WTC11 (cell line): ENCODE measurements at regions not wholly inside any gene's neighbourhood (a gene's known extent, or its start where the extent isn't known, plus 50 kb on each side); places are given as distances from the start of the nearest gene placed in this dataset.

Source experiments
- ATAC-seq: fragments of 200-7000 bp; cut with Tn5 transposase; 2 replicates; pipeline ENCODE4 v1.10.0; 2021; ENCODE audit warnings: mild to moderate bottlenecking, moderate library complexity
- CTCF ChIA-PET: fragments of 300-600 bp; sonication (Branson Sonifier 250); formaldehyde crosslinking; loops from one replicate; lab custom pipeline; 2021; ENCODE audit warnings: antibody characterized with exemption; lab: Charles Lee
- POLR2A ChIA-PET: fragments of 350-600 bp; sonication (Branson Sonifier 250); formaldehyde crosslinking; loops from one replicate; lab custom pipeline; 2021; ENCODE audit warnings: antibody characterized with exemption; lab: Charles Lee
- DNase-seq: peaks from one replicate; pipeline ENCODE4 v3.0.0; 2021; ENCODE audit warnings: low spot score
- H3K27ac Mint-ChIP-seq: 2 replicates; pipeline ENCODE4 v1.8.0; 2021; ENCODE audit warnings: mixed read lengths
- H3K27me3 Mint-ChIP-seq: 2 replicates; pipeline ENCODE4 v1.8.0; 2021; ENCODE audit warnings: low read depth, mild to moderate bottlenecking, moderate library complexity, mixed read lengths
- H3K36me3 Mint-ChIP-seq: 2 replicates; pipeline ENCODE4 v1.8.0; 2021; ENCODE audit warnings: mixed read lengths
- H3K4me1 Mint-ChIP-seq: 2 replicates; pipeline ENCODE4 v1.8.0; 2022; ENCODE audit warnings: mixed read lengths
- H3K4me3 Mint-ChIP-seq: 2 replicates; pipeline ENCODE4 v1.8.0; 2021; ENCODE audit warnings: mild to moderate bottlenecking, moderate library complexity, mixed read lengths
- H3K9me3 Mint-ChIP-seq: 2 replicates; pipeline ENCODE4 v1.8.0; 2021; ENCODE audit warnings: mixed read lengths
- CBFB ChIP-seq: sonication (generic); formaldehyde crosslinking; IDR thresholded peaks from 2 replicates; pipeline ENCODE4 v1.8.1; 2022; ENCODE audit warnings: mild to moderate bottlenecking, low read depth, missing genetic modification reagents
- CREM ChIP-seq: sonication (generic); formaldehyde crosslinking; IDR thresholded peaks from 2 replicates; pipeline ENCODE4 v1.8.1; 2022; ENCODE audit warnings: mild to moderate bottlenecking, missing genetic modification reagents, moderate library complexity
- E2F5 ChIP-seq: sonication (generic); formaldehyde crosslinking; IDR thresholded peaks from 2 replicates; pipeline ENCODE4 v1.8.1; 2022; ENCODE audit warnings: mild to moderate bottlenecking, moderate library complexity, missing genetic modification reagents
- ELF4 ChIP-seq: sonication (generic); formaldehyde crosslinking; IDR thresholded peaks from 2 replicates; pipeline ENCODE4 v1.8.1; 2022; ENCODE audit warnings: low read depth, mild to moderate bottlenecking, moderate library complexity, missing genetic modification reagents
- EMX1 ChIP-seq: fragments of 250-450 bp; sonication (Bioruptor Pico); IDR thresholded peaks from 2 replicates; pipeline ENCODE4 v1.8.0; 2021; ENCODE audit warnings: mild to moderate bottlenecking
- FOXJ3 ChIP-seq: sonication (generic); formaldehyde crosslinking; IDR thresholded peaks from 2 replicates; pipeline ENCODE4 v1.9.0; 2021; ENCODE audit warnings: missing genetic modification reagents, mild to moderate bottlenecking, borderline replicate concordance
- FOXK1 ChIP-seq: sonication (generic); formaldehyde crosslinking; IDR thresholded peaks from 2 replicates; pipeline ENCODE4 v1.8.0; 2022; ENCODE audit warnings: mild to moderate bottlenecking, moderate library complexity, missing genetic modification reagents
- FOXP1 ChIP-seq: sonication (generic); formaldehyde crosslinking; IDR thresholded peaks from 2 replicates; pipeline ENCODE4 v1.8.0; 2022; ENCODE audit warnings: missing genetic modification reagents, mild to moderate bottlenecking, moderate library complexity, borderline replicate concordance
- GRHL2 ChIP-seq: fragments of 250-450 bp; sonication (Bioruptor Pico); IDR thresholded peaks from 2 replicates; pipeline ENCODE4 v1.8.0; 2022; ENCODE audit warnings: mild to moderate bottlenecking, moderate library complexity; ENCODE audit not compliant: insufficient replicate concordance, severe bottlenecking
- GTF2I ChIP-seq: fragments of 250-450 bp; sonication (Bioruptor Pico); conservative IDR thresholded peaks from 2 replicates; pipeline ENCODE4 v1.4.0; 2021; ENCODE audit warnings: mild to moderate bottlenecking
- HMGA2 ChIP-seq: fragments of 250-450 bp; sonication (Bioruptor Pico); IDR thresholded peaks from 2 replicates; pipeline ENCODE4 v1.4.0; 2021; ENCODE audit warnings: mild to moderate bottlenecking, moderate library complexity
- NR1H2 ChIP-seq: sonication (generic); formaldehyde crosslinking; IDR thresholded peaks from 2 replicates; pipeline ENCODE4 v1.9.0; 2021; ENCODE audit warnings: mild to moderate bottlenecking, moderate library complexity, missing genetic modification reagents
- PRDM15 ChIP-seq: sonication (generic); formaldehyde crosslinking; IDR thresholded peaks from 2 replicates; pipeline ENCODE4 v1.8.0; 2022; ENCODE audit warnings: missing genetic modification reagents
- RELA ChIP-seq: sonication (generic); formaldehyde crosslinking; IDR thresholded peaks from 2 replicates; pipeline ENCODE4 v1.8.1; 2022; ENCODE audit warnings: missing genetic modification reagents, mild to moderate bottlenecking, borderline replicate concordance
- STAT6 ChIP-seq: sonication (generic); formaldehyde crosslinking; conservative IDR thresholded peaks from 2 replicates; pipeline ENCODE4 v1.8.1; 2023; ENCODE audit warnings: mild to moderate bottlenecking, low read depth, missing genetic modification reagents, moderate library complexity
- ZMAT4 ChIP-seq: fragments of 250-450 bp; sonication (Bioruptor Pico); IDR thresholded peaks from 2 replicates; pipeline ENCODE4 v1.9.0; 2021; ENCODE audit warnings: mild to moderate bottlenecking
- ZNF423 ChIP-seq: fragments of 250-450 bp; sonication (Bioruptor Pico); IDR thresholded peaks from 2 replicates; pipeline ENCODE4 v2.1.2; 2022; ENCODE audit warnings: mild to moderate bottlenecking, moderate library complexity
- ZNF425 ChIP-seq: fragments of 250-450 bp; sonication (Bioruptor Pico); conservative IDR thresholded peaks from 2 replicates; pipeline ENCODE4 v1.9.0; 2021; ENCODE audit warnings: mild to moderate bottlenecking

GRCh38 chr5:124110942-124111341 lies 599.0 kb downstream of the CSNK1G3 start (continued):
- TF ChIP-seq PRDM15 (CRISPR knock-in tag) (no peak), STAT6 (CRISPR knock-in tag) (no peak), GTF2I (CRISPR knock-in tag) (no peak), GRHL2 (CRISPR knock-in tag) (no peak), FOXK1 (no peak), CREM (no peak), ELF4 (no peak)

GRCh38 chr5:124105326-124105725 lies 593.3 kb downstream of the CSNK1G3 start:
- H3K4me3 Mint-ChIP-seq, result no peak overlapping the region
- H3K4me1 Mint-ChIP-seq, result no peaks in the 10 kb centered on the region
- H3K9me3 Mint-ChIP-seq, result no peaks in the 10 kb centered on the region
- POLR2A ChIA-PET, result no interaction called here
- CTCF ChIA-PET, result no interaction called here
- no peak overlapping the region for H3K27ac Mint-ChIP-seq
- DNase-seq (no peak), ATAC-seq (no peak)
- no peak for TF ChIP-seq ZNF425 (CRISPR knock-in tag)
- TF ChIP-seq HMGA2 (CRISPR knock-in tag), result no peak
- TF ChIP-seq EMX1 (CRISPR knock-in tag), result no peak
- no peak for TF ChIP-seq CBFB
- no peak for TF ChIP-seq NR1H2 (CRISPR knock-in tag)
- no peak for TF ChIP-seq ZNF423
- TF ChIP-seq FOXJ3 (CRISPR knock-in tag), result no peak
- TF ChIP-seq RELA, result no peak
- TF ChIP-seq FOXP1 (CRISPR knock-in tag), result no peak
- TF ChIP-seq E2F5, result no peak
- no peak for TF ChIP-seq ZMAT4
- H3K36me3 Mint-ChIP-seq, result no peaks in the 10 kb centered on the region
- no peaks in the 10 kb centered on the region; the same call in 1 of the 2 replicates for H3K27me3 Mint-ChIP-seq
